ENCODE measurements at regions not wholly inside any gene's neighbourhood (a gene's known extent, or its start where the extent isn't known, plus 50 kb on each side); places are given as distances from the start of the nearest gene placed in this dataset.

GRCh38 chr5:6159832-6160430 lies 218.4 kb downstream of the MED10 start:
- no peak for DNase-seq

DNA sequence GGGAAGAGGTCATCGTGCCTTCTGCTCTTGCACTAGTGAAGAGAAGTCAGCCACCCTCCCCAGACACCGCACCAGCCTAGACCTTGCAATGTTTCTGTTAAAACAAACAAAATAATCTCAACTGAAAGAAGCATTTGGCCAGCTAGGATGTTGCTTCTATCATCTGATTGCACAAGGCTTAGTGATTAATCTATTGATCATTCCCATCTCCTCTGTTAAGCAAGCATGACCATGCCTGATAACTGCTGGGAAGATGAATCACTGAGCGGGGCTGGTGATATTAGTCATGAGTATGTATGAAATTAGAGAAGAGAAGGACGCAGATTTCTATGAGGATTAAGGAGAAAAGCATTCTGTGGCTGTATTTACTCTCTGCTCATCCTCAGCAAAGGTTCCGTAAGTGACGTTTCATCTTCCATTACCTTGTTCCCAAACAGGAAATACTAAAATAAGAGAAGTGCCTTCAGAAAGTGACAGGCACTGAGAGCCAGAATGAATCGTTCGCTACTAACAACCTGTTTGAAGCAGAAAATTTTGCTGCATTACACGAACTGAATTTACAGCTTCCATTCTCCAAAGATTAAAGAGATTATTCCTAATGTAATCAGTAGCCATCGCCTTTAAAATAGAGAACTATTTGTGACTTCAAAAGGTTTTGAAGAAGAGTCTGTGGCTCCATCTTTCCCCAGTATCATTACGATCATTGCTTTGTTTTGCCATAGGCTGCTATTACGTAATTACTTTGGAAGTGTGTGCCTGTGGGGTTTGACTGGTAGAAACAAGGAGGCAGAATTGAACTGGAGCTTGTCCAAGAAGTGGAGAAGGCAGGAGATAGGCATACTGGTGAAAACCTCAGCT lies 219.1 kb downstream of the MED10 start:
- no peak for DNase-seq

GRCh38 chr5:6154216-6154615 lies 224.1 kb downstream of the MED10 start:
- DNase-seq = no peak

GRCh38 chr5:6146271-6146670 lies 232.1 kb downstream of the MED10 start:
- no peak for DNase-seq

DNA sequence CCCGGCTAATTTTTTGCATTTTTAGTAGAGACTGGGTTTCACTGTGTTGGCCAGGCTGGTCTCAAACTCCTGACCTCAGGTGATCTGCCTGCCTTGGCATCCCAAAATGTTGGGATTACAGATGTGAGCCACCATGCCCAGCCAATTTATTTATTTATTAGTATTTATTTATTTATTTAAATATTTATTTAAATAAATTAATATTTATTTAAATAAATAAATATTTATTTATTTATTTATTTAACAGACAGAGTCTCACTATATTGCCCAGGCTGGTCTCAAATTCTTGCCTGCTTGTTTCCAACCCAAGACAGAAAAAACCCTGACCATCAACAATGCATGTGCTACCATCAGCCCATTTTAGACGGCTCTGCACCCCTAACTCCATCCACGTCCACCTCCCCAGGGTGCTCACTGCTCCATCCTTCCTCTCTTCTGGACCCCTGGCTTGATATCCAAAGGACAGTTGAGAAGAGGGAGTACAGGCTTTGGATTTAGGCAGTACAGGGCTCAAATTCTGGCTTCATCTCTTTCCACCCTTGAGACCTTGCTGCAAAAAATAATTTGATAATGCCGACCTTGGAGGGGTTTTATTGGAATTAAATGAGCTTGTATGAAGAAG lies 232.6 kb downstream of the MED10 start:
- DNase-seq = no peak

- no peak for DNase-seq
These were observed 234.8 kb downstream of the MED10 start for GRCh38 chr5:6143523-6143922.

DNA sequence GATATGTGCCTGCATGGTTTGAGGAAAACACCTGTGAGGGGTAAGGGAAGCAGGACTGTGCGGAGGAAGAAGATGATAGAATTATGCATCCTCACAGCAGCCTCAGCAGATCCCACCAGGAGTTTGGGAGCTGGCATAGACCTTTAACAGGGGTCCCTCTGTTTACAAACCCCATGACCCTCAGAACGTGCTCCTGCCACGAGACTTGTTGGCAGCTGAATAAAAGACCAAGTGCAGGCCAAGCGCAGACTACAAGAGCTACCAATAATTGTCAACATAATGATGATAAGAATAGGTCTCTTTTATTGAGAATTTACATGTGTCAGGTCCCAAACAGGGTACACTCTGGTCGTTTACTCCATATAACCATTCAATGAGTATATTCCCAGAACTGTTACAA lies 236.0 kb downstream of the MED10 start:
- no peak for DNase-seq

GRCh38 chr5:6140219-6140618 lies 238.1 kb downstream of the MED10 start:
- no peak for DNase-seq

DNA sequence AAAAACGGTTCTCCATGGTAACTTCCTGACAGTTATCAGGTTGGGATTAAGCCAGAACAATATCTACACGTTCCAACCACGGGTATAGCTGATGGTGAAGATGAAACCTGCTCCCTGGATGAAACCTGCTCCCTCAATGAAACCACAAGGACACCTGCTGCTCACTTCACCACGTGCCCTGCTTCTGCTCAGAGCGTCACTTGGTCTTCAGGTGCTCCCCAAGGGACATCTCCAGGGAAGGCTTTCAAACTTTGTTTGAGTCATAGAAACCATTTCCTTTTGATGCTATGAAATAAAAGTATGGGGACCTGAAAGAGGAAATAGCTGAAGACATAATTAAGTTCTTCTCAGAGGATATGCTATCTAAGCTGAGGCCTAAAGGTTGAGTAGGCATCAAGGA lies 242.4 kb downstream of the MED10 start:
- DNase-seq = no peak

DNA sequence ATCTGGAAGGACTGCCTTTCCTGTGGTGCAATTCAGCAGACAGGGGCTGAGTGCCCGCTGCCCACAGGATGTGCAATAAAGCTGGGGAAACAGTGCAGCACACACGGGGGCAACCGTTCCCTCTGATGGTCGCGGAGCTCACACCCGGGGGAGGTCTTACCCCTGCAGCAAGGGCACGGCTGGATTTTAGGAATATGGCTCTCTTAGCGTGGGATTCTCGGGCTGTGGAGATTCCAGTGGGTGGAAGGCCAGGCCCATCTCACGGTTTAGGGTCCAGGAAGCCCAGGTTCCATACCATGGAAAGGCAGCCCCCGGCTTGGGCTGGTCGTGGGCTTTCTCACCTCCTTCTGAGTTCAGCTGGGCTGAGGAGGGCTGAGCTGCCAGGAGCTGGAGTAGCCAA lies 244.1 kb downstream of the MED10 start:
- no peak for DNase-seq

DNA sequence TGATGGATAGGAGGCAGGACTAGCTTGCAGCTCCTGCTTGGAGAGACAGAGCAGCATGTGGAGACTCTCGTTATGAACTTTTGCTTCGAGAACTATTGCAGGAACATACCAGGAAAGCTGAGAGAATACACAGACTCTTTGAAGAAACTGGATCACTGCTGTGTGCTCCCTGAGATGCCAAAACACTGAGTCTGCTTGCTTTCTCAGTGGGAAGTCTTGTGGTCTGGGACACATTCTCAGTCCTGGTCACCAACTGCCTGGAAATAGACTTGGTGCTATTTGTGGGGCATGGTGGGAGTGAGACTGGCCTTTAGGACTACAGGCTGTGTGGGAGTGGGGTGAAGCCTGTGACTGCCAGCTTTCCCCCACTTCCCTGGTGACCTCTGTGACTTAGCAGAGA lies 252.6 kb downstream of the MED10 start:
- DNase-seq = no peak

- DNase-seq = no peak
These were observed 259.7 kb downstream of the MED10 start for GRCh38 chr5:6118691-6119090.

- no peak for DNase-seq
These were observed 261.1 kb downstream of the MED10 start for GRCh38 chr5:6117212-6117611.

- DNase-seq = no peak
These were observed 262.5 kb downstream of the MED10 start for GRCh38 chr5:6115852-6116251.

- no peak for DNase-seq
These were observed 265.8 kb downstream of the MED10 start for GRCh38 chr5:6112538-6112937.

DNA sequence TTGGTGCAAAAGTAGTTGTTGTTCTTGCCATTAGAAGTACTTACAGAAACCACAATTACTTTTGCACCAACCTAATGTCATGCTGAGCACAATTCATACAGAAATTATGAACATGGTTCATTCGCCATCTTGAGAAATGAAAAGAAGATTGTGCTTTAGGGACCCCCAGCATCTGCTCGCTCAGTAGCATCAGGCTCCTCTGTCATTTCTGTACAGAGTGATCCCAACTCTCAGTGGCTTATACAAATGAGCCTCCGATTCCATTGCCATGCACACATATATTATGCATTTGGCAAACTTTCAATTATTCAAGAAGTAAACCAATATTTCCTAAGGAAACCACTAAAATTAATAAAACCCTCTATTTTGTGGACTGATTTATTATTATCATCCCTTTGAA lies 266.2 kb downstream of the MED10 start:
- DNase-seq = no peak

DNA sequence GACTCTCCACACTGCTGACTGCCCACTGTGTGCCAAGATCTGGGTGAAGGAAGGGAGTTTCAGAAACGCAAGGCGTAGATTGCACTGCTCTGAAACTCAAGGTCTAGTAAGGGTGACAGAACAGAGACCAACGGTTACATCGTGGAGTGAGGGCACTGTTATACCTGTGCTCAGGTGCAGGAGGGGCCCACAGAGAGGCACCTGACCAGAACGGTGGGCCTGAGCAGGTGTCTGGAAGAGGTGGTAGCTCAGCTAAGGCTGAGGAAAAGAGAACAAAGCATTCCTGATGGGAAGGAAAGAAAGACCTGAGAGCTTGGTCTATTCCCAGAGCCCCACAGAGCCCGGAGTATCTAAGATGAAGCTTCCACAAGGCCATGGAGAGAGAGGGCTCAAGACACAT lies 267.2 kb downstream of the MED10 start:
- DNase-seq = no peak

- DNase-seq = no peak
These were observed 267.8 kb downstream of the MED10 start for GRCh38 chr5:6110441-6111005.

DNA sequence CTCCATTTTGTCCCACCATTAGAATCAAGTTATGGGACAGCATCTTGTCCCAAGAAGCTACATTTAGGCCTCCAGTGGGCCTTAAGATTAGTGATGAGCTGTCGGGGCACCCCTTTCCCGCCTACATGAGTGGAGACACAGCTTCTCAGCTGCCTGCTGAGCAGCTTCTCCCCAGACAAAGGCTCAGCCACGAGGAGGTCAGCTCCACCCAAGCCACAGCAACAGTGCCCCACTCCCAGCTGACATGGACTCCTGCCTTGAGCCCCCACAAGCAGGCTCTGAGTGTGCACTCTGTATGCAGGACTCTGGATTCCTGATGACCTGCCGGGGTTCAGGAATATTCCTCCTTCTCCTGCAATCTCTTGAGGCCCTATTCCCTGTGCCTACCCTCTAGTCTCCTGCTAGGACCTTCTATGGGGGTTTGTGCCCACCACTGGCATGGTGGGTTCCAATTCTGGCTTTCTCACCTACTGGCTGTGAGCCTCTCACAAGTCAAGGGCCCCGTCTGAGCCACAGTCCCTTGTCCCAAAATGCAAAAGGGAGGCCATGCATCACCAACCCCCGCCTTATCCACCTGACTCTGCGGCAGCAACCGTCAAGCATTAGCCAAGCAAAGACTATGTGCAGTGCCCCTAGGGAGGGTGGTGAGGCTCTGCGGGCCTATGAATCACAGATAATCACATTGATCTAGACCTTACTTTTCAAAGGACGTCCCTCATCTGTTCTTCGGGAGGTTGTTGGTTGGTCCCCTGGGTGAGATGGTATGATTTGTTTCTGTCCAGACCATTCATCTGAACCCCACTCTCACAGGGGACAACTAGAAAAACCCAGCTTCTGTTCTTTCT lies 269.1 kb downstream of the MED10 start:
- DNase-seq = no peak

GRCh38 chr5:6108540-6108848 lies 269.9 kb downstream of the MED10 start:
- no peak for DNase-seq

GRCh38 chr5:6107675-6108539 lies 270.4 kb downstream of the MED10 start:
- no peak for DNase-seq

DNA sequence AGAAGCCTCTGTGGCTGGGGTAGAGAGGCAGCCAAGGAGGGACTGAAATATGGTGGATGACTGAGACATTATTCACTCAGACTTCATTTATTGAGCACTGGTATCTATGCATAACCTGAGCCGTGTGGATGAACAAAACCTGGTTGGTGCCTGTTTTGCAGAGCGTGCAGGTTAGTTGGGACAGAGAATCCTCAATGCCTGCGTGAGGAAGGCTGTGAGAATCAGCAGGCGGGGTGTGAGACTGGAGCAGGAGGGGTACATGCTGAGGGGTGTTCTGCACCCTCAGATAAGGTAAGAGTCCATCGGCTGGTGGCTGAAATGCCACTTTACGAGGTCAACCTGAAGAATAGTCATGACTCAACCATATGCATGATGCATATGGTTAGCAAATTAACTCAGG lies 271.6 kb downstream of the MED10 start:
- no peak for DNase-seq
